Small intestine (tissue), 7 donors: ENCODE measurements at regions not wholly inside any gene's neighbourhood (a gene's known extent, or its start where the extent isn't known, plus 50 kb on each side); places are given as distances from the start of the nearest gene placed in this dataset.

Experiments
- DNase-seq, 2 donors: peaks; one replicate each; pipeline versions ENCODE4 v3.0.0 to v3.0.0-alpha.2; 2013
- FAIRE-seq: peaks from 2 replicates; lab custom pipeline; 2012; peaks lifted over from hg19 to GRCh38; lab: Jason Lieb, UNC
- H3K27ac ChIP-seq, 3 donors: one replicate each; pipeline ENCODE4 v1.5.1; 2013; ENCODE audit warnings: low read length in 2 of 3, mild to moderate bottlenecking in 2 of 3, control low read depth in 1 of 3, inconsistent platforms in 1 of 3, low read depth in 1 of 3, moderate library complexity in 1 of 3
- H3K27me3 ChIP-seq, 3 donors: one replicate each; pipeline ENCODE4 v1.6.1; 2013; ENCODE audit warnings: low read length in 3 of 3, inconsistent platforms in 1 of 3; ENCODE audit not compliant: control insufficient read depth in 3 of 3, insufficient read depth in 3 of 3
- H3K36me3 ChIP-seq, 3 donors: one replicate each; pipeline ENCODE4 v1.6.1; 2013; ENCODE audit warnings: low read length in 3 of 3, inconsistent platforms in 1 of 3, low read depth in 1 of 3, mild to moderate bottlenecking in 1 of 3, moderate library complexity in 1 of 3; ENCODE audit not compliant: control insufficient read depth in 3 of 3, insufficient read depth in 2 of 3
- H3K4me1 ChIP-seq, 3 donors: one replicate each; pipeline ENCODE4 v1.6.1; 2013; ENCODE audit warnings: low read length in 2 of 3, inconsistent platforms in 1 of 3, low read depth in 1 of 3, mild to moderate bottlenecking in 1 of 3, moderate library complexity in 1 of 3; ENCODE audit not compliant: control insufficient read depth in 3 of 3, insufficient read depth in 2 of 3
- H3K4me3 ChIP-seq, 3 donors: one replicate each; pipeline ENCODE4 v1.5.1; 2013; ENCODE audit warnings: low read length in 3 of 3, control low read depth in 1 of 3, inconsistent platforms in 1 of 3, low read depth in 1 of 3, mild to moderate bottlenecking in 1 of 3, moderate library complexity in 1 of 3
- H3K9me3 ChIP-seq, 2 donors: one replicate each; pipeline ENCODE4 v1.6.1; 2013; ENCODE audit warnings: low read depth in 1 of 2, low read length in 1 of 2; ENCODE audit not compliant: control insufficient read depth in 2 of 2, insufficient read depth in 1 of 2
- WGBS, 3 donors: extraction: QIAGEN DNeasy Blood & Tissue Kit; methylation state at CpG; one replicate each; pipeline ENCODE4 v1.1.7; 2013; 5-methylcytosine and 5-hydroxymethylcytosine counted together
- donor health status: healthy with polysubstance abuse.
- donor health status: control.
- donor health status: control.
- donor health status: Bipolar disorder and iron deficiency.
- donor health status: healthy.

- Histone ChIP-seq H3K36me3 (no peaks in the 10 kb centered on the region), H3K4me1 (no peaks in the 10 kb centered on the region), H3K4me3 (no peak overlapping the region), H3K27me3 (no peaks in the 10 kb centered on the region), H3K27ac (no peak overlapping the region), H3K9me3 (peaks cover 0 to 18% of the 10 kb centered on the region in 2 donors)
- WGBS, 3 donors = 66 to 71% (median 69%) methylated on average over 7 of the region's 7 CpGs
- DNase-seq (no peak), FAIRE-seq (no peak)
These were observed 1272.6 kb downstream of the AACS start for GRCh38 chr12:126337556-126338441.

- no peaks in the 10 kb centered on the region for H3K4me1 ChIP-seq
- peaks cover 0 to 13% of the 10 kb centered on the region in 2 donors for H3K9me3 ChIP-seq
- no peaks in the 10 kb centered on the region for H3K27me3 ChIP-seq
- FAIRE-seq (no peak), DNase-seq (no peak)
- 41 to 58% (median 42%) methylated on average over 1 of the region's 1 CpG for WGBS, 3 donors
- H3K27ac ChIP-seq = no peak overlapping the region
- H3K4me3 ChIP-seq = no peak overlapping the region
- no peaks in the 10 kb centered on the region for H3K36me3 ChIP-seq
These were observed 1277.6 kb downstream of the AACS start for GRCh38 chr12:126342866-126343265.

GRCh38 chr12:126343321-126343720, 1278.1 kb downstream of the AACS start:
- Histone ChIP-seq H3K27ac (no peak overlapping the region), H3K36me3 (no peaks in the 10 kb centered on the region), H3K9me3 (peaks cover 0 to 13% of the 10 kb centered on the region in 2 donors), H3K4me1 (no peaks in the 10 kb centered on the region), H3K27me3 (no peaks in the 10 kb centered on the region), H3K4me3 (no peak overlapping the region)
- FAIRE-seq (no peak), DNase-seq (no peak)
- 75 to 84% (median 80%) methylated on average over 3 of the region's 3 CpGs for WGBS, 3 donors

- Histone ChIP-seq H3K4me1 (no peaks in the 10 kb centered on the region), H3K27me3 (no peaks in the 10 kb centered on the region), H3K27ac (no peak overlapping the region), H3K36me3 (no peaks in the 10 kb centered on the region), H3K9me3 (peaks cover 0 to 15% of the 10 kb centered on the region in 2 donors), H3K4me3 (no peak overlapping the region)
- no peak for FAIRE-seq
- 67 to 81% (median 75%) methylated on average over 3 of the region's 3 CpGs for WGBS, 3 donors
- no peak for DNase-seq
These were observed 1280.9 kb downstream of the AACS start for GRCh38 chr12:126346087-126346486.

DNA sequence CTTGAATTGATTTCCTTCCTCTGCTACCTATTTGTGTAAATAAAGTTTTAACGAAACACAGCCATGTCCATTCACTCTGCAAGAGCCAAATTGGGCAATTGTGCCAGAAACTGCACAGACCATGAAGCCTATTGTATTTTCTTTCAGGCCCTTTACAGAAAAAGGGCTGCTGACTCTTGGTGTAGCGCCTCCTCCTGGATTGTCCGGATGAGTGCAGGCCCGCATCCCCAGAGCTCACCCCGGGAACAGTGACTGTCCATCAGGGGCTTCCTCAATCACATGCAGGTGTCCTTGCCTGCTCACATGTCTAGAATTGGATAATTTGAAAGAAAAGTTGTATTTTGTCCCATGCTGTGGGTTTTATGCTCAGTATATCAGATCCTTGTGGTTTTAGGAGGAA, 1282.2 kb downstream of the AACS start:
- H3K4me1 ChIP-seq = no peaks in the 10 kb centered on the region
- no peak for DNase-seq
- 65 to 75% (median 70%) methylated on average over 5 of the region's 5 CpGs for WGBS, 3 donors
- no peak overlapping the region for H3K4me3 ChIP-seq
- FAIRE-seq = no peak
- peaks cover 3 to 21% of the 10 kb centered on the region in 2 donors for H3K9me3 ChIP-seq
- H3K27me3 ChIP-seq = no peaks in the 10 kb centered on the region
- no peak overlapping the region for H3K27ac ChIP-seq
- no peaks in the 10 kb centered on the region for H3K36me3 ChIP-seq

- Histone ChIP-seq H3K36me3 (no peaks in the 10 kb centered on the region), H3K9me3 (peaks cover 3 to 30% of the 10 kb centered on the region in 2 donors), H3K27me3 (no peaks in the 10 kb centered on the region), H3K4me3 (no peak overlapping the region), H3K27ac (no peak overlapping the region), H3K4me1 (no peaks in the 10 kb centered on the region)
- DNase-seq (no peak), FAIRE-seq (no peak)
- WGBS, 3 donors = 82 to 87% (median 84%) methylated on average over 5 of the region's 5 CpGs
These were observed 1284.1 kb downstream of the AACS start for GRCh38 chr12:126349383-126349782.

- DNase-seq (no peak), FAIRE-seq (no peak)
- no peak overlapping the region for H3K27ac ChIP-seq
- WGBS, 3 donors = 26 to 46% (median 43%) methylated on average over 1 of the region's 1 CpG
- H3K4me1 ChIP-seq = no peaks in the 10 kb centered on the region
- no peaks in the 10 kb centered on the region for H3K36me3 ChIP-seq
- H3K27me3 ChIP-seq = no peaks in the 10 kb centered on the region
- no peak overlapping the region for H3K4me3 ChIP-seq
- H3K9me3 ChIP-seq = peaks cover 3 to 30% of the 10 kb centered on the region in 2 donors
These were observed 1288.4 kb downstream of the AACS start for GRCh38 chr12:126353604-126354003.

DNA sequence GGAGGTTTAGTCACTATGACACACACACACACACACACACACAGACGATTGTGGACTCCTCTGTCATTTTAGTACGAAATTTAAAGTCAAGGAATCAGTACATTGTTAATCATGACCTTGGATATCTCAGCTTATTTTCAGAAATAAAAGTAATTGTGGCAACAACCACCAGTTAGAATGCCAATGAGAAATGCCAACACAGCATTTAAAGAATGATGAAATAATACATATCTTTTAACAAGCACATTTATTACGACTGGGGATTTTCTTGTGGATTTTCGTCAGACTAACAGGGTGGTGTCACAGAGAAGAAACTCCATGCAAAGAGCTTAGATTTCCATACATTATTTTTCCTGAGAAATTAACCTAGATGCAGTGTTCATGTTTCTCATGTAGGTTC, 1289.4 kb downstream of the AACS start:
- no peak for FAIRE-seq
- DNase-seq = no peak
- Histone ChIP-seq H3K27ac (no peak overlapping the region), H3K36me3 (no peaks in the 10 kb centered on the region), H3K27me3 (no peaks in the 10 kb centered on the region), H3K4me1 (no peaks in the 10 kb centered on the region), H3K4me3 (no peak overlapping the region), H3K9me3 (peaks cover 3 to 30% of the 10 kb centered on the region in 2 donors)
- 56 to 72% (median 63%) methylated on average over 4 of the region's 4 CpGs for WGBS, 3 donors
